Tibial artery (tissue), 4 donors: ENCODE measurements at regions not wholly inside any gene's neighbourhood (a gene's known extent, or its start where the extent isn't known, plus 50 kb on each side); places are given as distances from the start of the nearest gene placed in this dataset.

Experiments used
- DNase-seq, 2 donors: peaks; one replicate each; pipeline ENCODE4 v3.0.0-alpha.2; 2019
- H3K27ac ChIP-seq, 2 donors: fragments of 200-600 bp; sonication (generic) in 1 of 2; 1 replicate in 1 of 2; 2 replicates in 1 of 2; pipeline ENCODE4 v1.5.1; 2018 to 2019; ENCODE audit warnings: mild to moderate bottlenecking in 1 of 2
- H3K27me3 ChIP-seq, 2 donors: fragments of 200-600 bp; sonication (generic) in 1 of 2; one replicate each; pipeline versions ENCODE4 v1.5.1 to v1.6.0; 2016 to 2019
- H3K36me3 ChIP-seq, 3 donors: fragments of 200-600 bp; sonication (generic) in 2 of 3; one replicate each; pipeline ENCODE4 v1.5.1; 2016 to 2019; ENCODE audit warnings: mild to moderate bottlenecking in 2 of 3
- H3K4me1 ChIP-seq, 4 donors: fragments of 200-600 bp; sonication (generic) in 2 of 4; 1 replicate in 3 of 4; 2 replicates in 1 of 4; pipeline ENCODE4 v1.5.1; 2016 to 2019
- H3K4me3 ChIP-seq, 2 donors: fragments of 200-600 bp; sonication (generic) in 1 of 2; 1 replicate in 1 of 2; 2 replicates in 1 of 2; pipeline ENCODE4 v1.5.1; 2018 to 2019; ENCODE audit warnings: mild to moderate bottlenecking in 2 of 2
- H3K9me3 ChIP-seq, 3 donors: fragments of 200-600 bp; sonication (generic) in 1 of 3; one replicate each; pipeline ENCODE4 v1.5.1; 2016 to 2019
- CTCF ChIP-seq, 2 experiments: fragments of 200-600 bp in 1 of 2; fragments of 450-650 bp in 1 of 2; IDR thresholded peaks; one replicate each; pipeline ENCODE4 v1.5.1; 2017 to 2019; ENCODE audit warnings: antibody characterized with exemption in 2 of 2, mild to moderate bottlenecking in 1 of 2, moderate library complexity in 1 of 2
- intact Hi-C: fragments of 100-400 bp; cut with DNase I; formaldehyde crosslinking; loops from one replicate; pipeline ENCODE4 v1.15.0; 2023; ENCODE audit warnings: low total_unique reads

- Histone ChIP-seq H3K27me3 (no peaks in the 10 kb centered on the region), H3K27ac (no peak overlapping the region), H3K36me3 (no peaks in the 10 kb centered on the region), H3K9me3 (peaks cover 0 to 8% (median 3%) of the 10 kb centered on the region in 3 donors), H3K4me1 (no peaks in the 10 kb centered on the region), H3K4me3 (no peak overlapping the region)
- intact Hi-C loops = no loop called here
- no peak for DNase-seq
- TF ChIP-seq CTCF (IDR thresholded peaks at IDR 0.05) = no peak
Observed at GRCh38 chr12:126768517-126768916, 1498.5 kb upstream of the TMEM132C start.

GRCh38 chr12:126770188-126770587 lies 1496.8 kb upstream of the TMEM132C start:
- no peaks in the 10 kb centered on the region for H3K4me1 ChIP-seq
- H3K27me3 ChIP-seq = no peaks in the 10 kb centered on the region
- no peaks in the 10 kb centered on the region for H3K9me3 ChIP-seq
- DNase-seq = no peak
- no peak for TF ChIP-seq CTCF (IDR thresholded peaks at IDR 0.05)
- intact Hi-C loops = no loop called here
- no peaks in the 10 kb centered on the region for H3K36me3 ChIP-seq
- H3K27ac ChIP-seq = no peak overlapping the region
- H3K4me3 ChIP-seq = no peak overlapping the region

DNA sequence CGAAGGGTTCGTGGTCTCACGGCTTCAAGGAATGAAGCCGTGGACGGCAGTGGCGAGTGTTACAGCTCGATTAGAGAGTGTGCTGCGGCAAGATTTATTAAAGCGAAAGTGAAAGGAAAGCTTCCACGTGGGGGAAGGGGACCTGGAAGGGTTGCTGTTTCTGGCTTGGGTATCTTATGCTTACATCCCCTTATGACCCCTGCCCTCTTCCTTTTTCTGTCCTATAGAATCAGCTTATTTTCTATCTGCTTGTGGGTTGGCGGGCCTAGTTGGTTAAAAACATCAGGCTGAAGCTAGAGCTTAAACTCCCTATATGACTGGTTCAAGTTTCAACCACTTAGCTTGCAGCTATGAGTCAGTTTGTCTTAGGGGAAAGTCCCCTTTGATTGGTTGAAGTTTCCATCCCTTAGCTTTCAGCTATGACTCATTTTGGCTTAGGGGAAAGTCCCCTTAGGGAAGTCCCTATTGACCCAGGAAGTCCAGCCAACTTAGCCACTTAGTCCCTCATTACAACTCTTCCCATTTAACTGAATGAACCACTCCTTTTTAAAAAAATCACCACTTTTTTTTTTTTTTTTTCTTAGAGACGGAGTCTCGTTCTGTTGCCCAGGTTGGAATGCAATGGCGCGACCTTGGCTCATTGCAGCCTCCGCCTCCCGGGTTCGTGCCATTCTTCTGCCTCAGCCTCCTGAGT lies 1494.7 kb upstream of the TMEM132C start:
- no peaks in the 10 kb centered on the region for H3K36me3 ChIP-seq
- no peak for DNase-seq
- intact Hi-C loops = no loop called here
- TF ChIP-seq CTCF (IDR thresholded peaks at IDR 0.05) = no peak
- no peaks in the 10 kb centered on the region for H3K27me3 ChIP-seq
- H3K4me1 ChIP-seq = no peaks in the 10 kb centered on the region
- H3K9me3 ChIP-seq = no peaks in the 10 kb centered on the region
- H3K27ac ChIP-seq = no peak overlapping the region
- peak overlapping the region; percentile 2 to 4 for H3K4me3 ChIP-seq

- no peak for TF ChIP-seq CTCF (IDR thresholded peaks at IDR 0.05)
- Histone ChIP-seq H3K9me3 (no peaks in the 10 kb centered on the region), H3K4me3 (no peak overlapping the region), H3K4me1 (no peaks in the 10 kb centered on the region), H3K27ac (no peak overlapping the region), H3K27me3 (no peaks in the 10 kb centered on the region), H3K36me3 (no peaks in the 10 kb centered on the region)
- intact Hi-C loops = no loop called here
- no peak for DNase-seq
Observed at GRCh38 chr12:126773012-126773411, 1494.0 kb upstream of the TMEM132C start.

DNA sequence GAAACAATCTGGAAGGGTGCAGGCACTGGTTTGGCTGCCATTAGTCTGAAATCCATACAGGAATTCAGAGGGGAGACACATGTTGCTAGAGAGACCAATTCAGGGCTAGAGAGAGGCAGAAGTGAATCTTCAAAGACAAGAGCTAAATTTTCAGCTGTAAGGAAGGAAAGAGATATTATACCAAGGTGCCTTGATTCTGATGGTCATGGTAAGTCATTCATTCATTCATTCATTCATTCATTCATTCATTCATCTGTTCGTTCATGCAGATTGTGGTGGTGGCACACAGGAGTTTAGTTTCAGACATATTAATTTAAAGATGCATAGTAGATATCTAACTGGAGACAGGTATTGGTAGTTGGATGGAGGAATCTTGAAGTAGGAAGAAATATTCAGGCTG lies 1493.5 kb upstream of the TMEM132C start:
- no peaks in the 10 kb centered on the region for H3K4me1 ChIP-seq
- no peaks in the 10 kb centered on the region for H3K27me3 ChIP-seq
- no peaks in the 10 kb centered on the region for H3K9me3 ChIP-seq
- H3K36me3 ChIP-seq = no peaks in the 10 kb centered on the region
- intact Hi-C loops = no loop called here
- no peak for DNase-seq
- TF ChIP-seq CTCF (IDR thresholded peaks at IDR 0.05) = no peak
- no peak overlapping the region for H3K4me3 ChIP-seq
- no peak overlapping the region for H3K27ac ChIP-seq
